Spinal cord (tissue), 9 donors: ENCODE measurements at regions not wholly inside any gene's neighbourhood (a gene's known extent, or its start where the extent isn't known, plus 50 kb on each side); places are given as distances from the start of the nearest gene placed in this dataset.

Experiments used
- DNase-seq, 6 donors: peaks; one replicate each; pipeline versions ENCODE4 v3.0.0 to v3.0.0-alpha.2; 2013 to 2015; ENCODE audit warnings: low spot score in 6 of 6, low read depth in 4 of 6
- H3K27ac ChIP-seq: one replicate; pipeline ENCODE4 v1.5.1; 2013; ENCODE audit warnings: low read depth, low read length, control low read depth
- H3K27me3 ChIP-seq: one replicate; pipeline ENCODE4 v1.6.1; 2013; ENCODE audit warnings: low read length; ENCODE audit not compliant: control insufficient read depth, insufficient read depth
- H3K36me3 ChIP-seq: one replicate; pipeline ENCODE4 v1.6.1; 2013; ENCODE audit warnings: low read length; ENCODE audit not compliant: control insufficient read depth, insufficient read depth
- H3K4me1 ChIP-seq: one replicate; pipeline ENCODE4 v1.6.1; 2013; ENCODE audit warnings: low read length; ENCODE audit not compliant: control insufficient read depth, insufficient read depth
- H3K4me3 ChIP-seq: one replicate; pipeline ENCODE4 v1.5.1; 2013; ENCODE audit warnings: low read depth, low read length, control low read depth
- H3K9me3 ChIP-seq: one replicate; pipeline ENCODE4 v1.6.1; 2013; ENCODE audit warnings: low read length; ENCODE audit not compliant: control insufficient read depth, insufficient read depth
- WGBS: methylation state at CpG from one replicate; pipeline ENCODE4 v1.1.5; 2013; ENCODE audit warnings: missing lambda C conversion rate; ENCODE audit not compliant: insufficient coverage; 5-methylcytosine and 5-hydroxymethylcytosine counted together
- donor health status: healthy.

GRCh38 chr10:2834214-2834613 lies 233.1 kb upstream of the PFKP start:
- Histone ChIP-seq H3K27ac (no peak overlapping the region), H3K4me3 (no peak overlapping the region), H3K27me3 (no peaks in the 10 kb centered on the region), H3K9me3 (no peaks in the 10 kb centered on the region), H3K36me3 (no peaks in the 10 kb centered on the region), H3K4me1 (peaks cover 11% of the 10 kb centered on the region)
- no CpG with 5 or more reads among the region's 2 CpGs for WGBS
- DNase-seq = peak in 3 of 6 donors; percentile 15 to 56 (median 48)

GRCh38 chr10:2831509-2831908 lies 235.8 kb upstream of the PFKP start:
- WGBS = 75% methylated on average over 6 of the region's 7 CpGs
- Histone ChIP-seq H3K27me3 (no peaks in the 10 kb centered on the region), H3K27ac (no peak overlapping the region), H3K9me3 (no peaks in the 10 kb centered on the region), H3K4me3 (no peak overlapping the region), H3K36me3 (no peaks in the 10 kb centered on the region), H3K4me1 (peaks cover 11% of the 10 kb centered on the region)
- DNase-seq = no peak

- Histone ChIP-seq H3K9me3 (no peaks in the 10 kb centered on the region), H3K27me3 (no peaks in the 10 kb centered on the region), H3K4me3 (no peak overlapping the region), H3K27ac (no peak overlapping the region), H3K36me3 (no peaks in the 10 kb centered on the region), H3K4me1 (no peaks in the 10 kb centered on the region)
- 90% methylated on average over 9 of the region's 14 CpGs for WGBS
- DNase-seq = no peak
These were observed 238.6 kb upstream of the PFKP start for GRCh38 chr10:2828741-2829140.

- Histone ChIP-seq H3K27ac (no peak overlapping the region), H3K4me1 (no peaks in the 10 kb centered on the region), H3K4me3 (no peak overlapping the region), H3K36me3 (no peaks in the 10 kb centered on the region), H3K27me3 (no peaks in the 10 kb centered on the region), H3K9me3 (no peaks in the 10 kb centered on the region)
- 50% methylated on average over 2 of the region's 2 CpGs for whole genome bisulfite sequencing
- DNase-seq = no peak
These were observed 240.7 kb upstream of the PFKP start for GRCh38 chr10:2826675-2827074.

GRCh38 chr10:2825841-2826240 lies 241.5 kb upstream of the PFKP start:
- DNase-seq = peak in 1 of 6 donors; percentile 15
- WGBS = 72% methylated on average over 3 of the region's 4 CpGs
- no peaks in the 10 kb centered on the region for H3K9me3 ChIP-seq
- no peak overlapping the region for H3K27ac ChIP-seq
- H3K4me3 ChIP-seq = no peak overlapping the region
- no peaks in the 10 kb centered on the region for H3K4me1 ChIP-seq
- H3K27me3 ChIP-seq = no peaks in the 10 kb centered on the region
- H3K36me3 ChIP-seq = no peaks in the 10 kb centered on the region

- peaks cover 3% of the 10 kb centered on the region for H3K4me1 ChIP-seq
- H3K27me3 ChIP-seq = no peaks in the 10 kb centered on the region
- H3K27ac ChIP-seq = no peak overlapping the region
- WGBS = 74% methylated on average over 14 of the region's 20 CpGs
- H3K4me3 ChIP-seq = no peak overlapping the region
- DNase-seq = peak in 1 of 6 donors; percentile 69
- H3K9me3 ChIP-seq = no peaks in the 10 kb centered on the region
- no peaks in the 10 kb centered on the region for H3K36me3 ChIP-seq
These were observed 249.3 kb upstream of the PFKP start for GRCh38 chr10:2817940-2818636.

- H3K27ac ChIP-seq = no peak overlapping the region
- H3K9me3 ChIP-seq = no peaks in the 10 kb centered on the region
- H3K36me3 ChIP-seq = no peaks in the 10 kb centered on the region
- H3K27me3 ChIP-seq = no peaks in the 10 kb centered on the region
- no peak for DNase-seq
- H3K4me3 ChIP-seq = no peak overlapping the region
- WGBS = 84% methylated on average over 5 of the region's 7 CpGs
- peaks cover 3% of the 10 kb centered on the region for H3K4me1 ChIP-seq
These were observed 253.7 kb upstream of the PFKP start for GRCh38 chr10:2813693-2814092.

- no peak overlapping the region for H3K4me3 ChIP-seq
- H3K27ac ChIP-seq = no peak overlapping the region
- H3K9me3 ChIP-seq = peaks cover 1% of the 10 kb centered on the region
- no peaks in the 10 kb centered on the region for H3K27me3 ChIP-seq
- DNase-seq = no peak
- H3K36me3 ChIP-seq = no peaks in the 10 kb centered on the region
- H3K4me1 ChIP-seq = peaks cover 3% of the 10 kb centered on the region
- WGBS = 61% methylated on average over 5 of the region's 8 CpGs
These were observed 254.1 kb upstream of the PFKP start for GRCh38 chr10:2813286-2813685.

GRCh38 chr10:2812631-2813030 lies 254.7 kb upstream of the PFKP start:
- Histone ChIP-seq H3K27ac (no peak overlapping the region), H3K4me3 (no peak overlapping the region), H3K9me3 (peaks cover 2% of the 10 kb centered on the region), H3K36me3 (no peaks in the 10 kb centered on the region), H3K27me3 (no peaks in the 10 kb centered on the region), H3K4me1 (peaks cover under 1% of the 10 kb centered on the region)
- 100% methylated on average over 1 of the region's 3 CpGs for WGBS
- no peak for DNase-seq

GRCh38 chr10:2800178-2800577 lies 267.2 kb upstream of the PFKP start:
- 90% methylated on average over 5 of the region's 5 CpGs for WGBS

More at GRCh38 chr10:2800178-2800577, 267.2 kb upstream of the PFKP start:
- no peaks in the 10 kb centered on the region for H3K36me3 ChIP-seq
- no peak for DNase-seq
- H3K27ac ChIP-seq = no peak overlapping the region
- H3K4me3 ChIP-seq = no peak overlapping the region
- peaks cover 1% of the 10 kb centered on the region for H3K9me3 ChIP-seq
- no peaks in the 10 kb centered on the region for H3K4me1 ChIP-seq
- H3K27me3 ChIP-seq = no peaks in the 10 kb centered on the region
